Limb (tissue), 2 donors: ENCODE measurements at regions not wholly inside any gene's neighbourhood (a gene's known extent, or its start where the extent isn't known, plus 50 kb on each side); places are given as distances from the start of the nearest gene placed in this dataset.

Source experiments
- DNase-seq, 2 donors: peaks; one replicate each; pipeline ENCODE4 v3.0.0-alpha.2; 2016; ENCODE audit errors: extremely low spot score in 2 of 2

DNA sequence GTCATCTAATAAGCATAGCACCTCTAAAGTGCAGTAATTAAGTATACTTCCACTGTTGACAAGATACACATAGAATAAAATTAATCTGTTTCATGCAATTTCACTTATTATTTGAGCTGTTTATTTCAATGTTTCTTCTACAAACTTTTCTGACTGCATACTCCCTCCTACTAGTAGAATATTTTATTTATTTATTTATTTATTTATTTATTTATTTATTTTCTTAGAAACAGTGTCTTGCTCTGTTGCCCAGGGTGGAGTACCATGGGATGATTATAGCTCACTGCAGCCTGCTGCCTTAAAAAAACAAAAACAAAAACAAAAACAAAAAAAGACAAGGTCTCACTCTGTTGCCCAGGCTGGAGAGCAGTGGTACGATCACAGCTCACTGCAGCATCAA lies 68.4 kb upstream of the KITLG start:
- no peak for DNase-seq

DNA sequence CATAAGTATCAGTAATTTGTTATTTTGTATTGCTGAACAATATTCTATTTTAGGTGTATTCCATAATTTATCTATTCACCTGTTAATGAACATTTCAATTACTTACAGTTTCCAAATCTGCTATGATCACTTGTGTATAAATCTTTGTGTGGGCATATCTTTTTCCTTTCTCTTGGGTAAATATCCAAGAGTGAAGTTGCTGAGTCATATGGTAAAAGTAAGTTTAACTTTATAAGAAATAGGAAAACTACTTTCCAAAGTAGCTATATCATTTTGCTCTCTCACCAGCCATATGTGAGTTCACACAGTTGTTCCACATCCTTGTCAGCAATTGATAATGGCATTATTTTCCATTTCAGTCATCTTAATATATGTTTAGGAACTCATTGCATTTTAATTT lies 66.6 kb upstream of the KITLG start:
- DNase-seq, result no peak

DNA sequence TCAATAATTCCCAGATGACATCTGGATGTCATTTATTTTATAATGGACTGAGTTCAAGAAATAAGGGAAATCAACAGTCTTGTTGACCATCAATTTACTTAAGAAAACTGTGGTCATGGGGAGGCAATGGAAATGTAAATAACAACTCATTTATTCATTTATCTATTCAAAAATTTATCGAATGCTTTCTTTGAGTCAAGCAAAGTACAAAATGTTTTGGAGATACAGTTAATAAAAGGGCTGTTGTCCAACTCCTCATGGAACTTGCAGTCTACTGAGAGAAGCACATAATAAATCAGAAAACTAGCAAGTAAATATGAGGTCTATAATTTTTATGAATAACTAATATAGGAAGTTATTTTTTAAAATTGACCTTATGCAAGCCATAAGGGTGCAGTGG lies 65.5 kb upstream of the KITLG start:
- DNase-seq, result no peak

DNA sequence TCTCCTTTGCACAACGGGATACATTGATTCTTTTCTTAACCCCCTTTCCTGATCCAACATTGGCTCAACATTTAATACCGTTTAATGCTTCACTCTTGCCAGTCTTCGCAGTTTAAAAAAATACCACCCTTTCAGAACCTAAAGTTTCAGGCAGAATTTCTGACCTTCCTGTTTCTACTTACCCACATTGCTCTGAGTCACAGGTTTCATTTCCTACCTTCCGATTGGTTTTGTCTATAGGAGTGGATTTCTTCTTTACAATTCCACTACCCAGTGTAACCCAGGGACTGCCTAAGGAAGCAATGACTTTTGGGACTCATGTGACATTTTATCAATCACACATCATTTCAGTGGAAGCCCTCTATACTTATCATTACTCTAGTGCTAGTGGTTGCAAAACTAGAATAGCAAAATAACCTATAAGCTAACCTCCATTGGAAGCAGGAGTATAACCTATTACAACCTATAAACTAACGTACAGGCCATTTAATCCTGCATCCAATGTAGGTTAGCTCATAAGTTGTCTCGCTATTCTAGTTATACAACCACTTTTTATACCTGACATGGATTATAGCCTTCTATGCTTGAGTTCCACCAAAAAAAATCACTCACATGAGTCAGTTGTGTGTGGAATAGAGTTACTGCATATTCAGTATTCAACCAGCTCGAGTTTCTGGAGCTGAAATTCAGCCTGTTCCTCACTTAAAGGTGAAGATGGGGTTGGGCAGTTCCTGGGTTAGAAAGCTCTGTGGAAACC lies 64.9 kb upstream of the KITLG start:
- no peak for DNase-seq

DNA sequence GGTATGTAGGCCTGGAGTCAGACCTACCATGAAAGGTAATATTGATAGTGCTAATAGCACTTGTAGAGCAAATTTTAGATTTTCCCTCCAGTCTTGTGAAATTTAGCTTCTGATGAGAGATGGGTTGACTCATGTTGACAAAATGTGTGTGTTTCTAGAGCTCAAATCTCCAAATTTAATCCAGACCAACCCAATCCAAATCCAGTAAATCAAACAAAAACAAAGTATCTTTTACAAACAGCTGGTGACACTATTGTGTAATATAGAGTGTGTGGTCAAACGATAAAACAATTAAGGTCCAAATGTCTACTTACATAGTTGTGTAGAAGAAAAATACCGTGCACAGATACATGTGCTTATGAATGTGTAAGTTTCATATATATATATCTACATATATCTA lies 63.4 kb upstream of the KITLG start:
- DNase-seq, result no peak

DNA sequence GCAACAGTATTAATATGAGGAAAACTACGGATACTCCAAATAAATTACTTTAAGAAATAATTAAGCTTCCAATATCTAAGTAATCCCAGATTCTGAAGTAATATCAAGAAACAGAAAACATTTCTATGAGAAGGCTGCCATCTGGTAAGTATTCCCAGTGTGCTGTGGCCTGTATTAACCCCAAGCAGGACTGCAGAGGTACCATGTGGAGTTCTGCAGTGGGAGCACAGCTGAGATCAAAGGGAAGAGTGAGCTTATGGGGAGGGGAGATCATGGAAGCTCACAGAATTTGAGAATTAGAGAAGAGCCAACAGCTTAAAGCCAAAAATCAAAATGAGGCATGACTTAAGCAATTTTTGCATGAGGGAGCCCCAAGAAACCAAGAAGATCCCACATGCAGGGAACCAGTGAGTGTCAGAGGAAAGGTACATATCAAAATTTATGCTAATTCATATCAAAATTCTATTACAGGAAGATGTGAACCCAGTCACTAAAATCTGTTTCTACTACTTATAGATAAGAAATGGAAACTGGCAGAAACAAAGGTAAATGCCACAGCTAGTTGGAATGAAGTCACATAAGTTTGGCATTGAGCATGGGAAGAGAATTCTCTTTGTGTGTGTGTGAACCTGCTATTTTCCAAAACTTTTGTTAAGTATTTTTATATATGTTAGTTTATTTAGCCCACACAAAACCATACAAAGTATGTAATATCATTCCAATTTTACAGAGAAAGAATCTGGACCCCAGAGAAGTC lies 62.6 kb upstream of the KITLG start:
- no peak for DNase-seq

DNA sequence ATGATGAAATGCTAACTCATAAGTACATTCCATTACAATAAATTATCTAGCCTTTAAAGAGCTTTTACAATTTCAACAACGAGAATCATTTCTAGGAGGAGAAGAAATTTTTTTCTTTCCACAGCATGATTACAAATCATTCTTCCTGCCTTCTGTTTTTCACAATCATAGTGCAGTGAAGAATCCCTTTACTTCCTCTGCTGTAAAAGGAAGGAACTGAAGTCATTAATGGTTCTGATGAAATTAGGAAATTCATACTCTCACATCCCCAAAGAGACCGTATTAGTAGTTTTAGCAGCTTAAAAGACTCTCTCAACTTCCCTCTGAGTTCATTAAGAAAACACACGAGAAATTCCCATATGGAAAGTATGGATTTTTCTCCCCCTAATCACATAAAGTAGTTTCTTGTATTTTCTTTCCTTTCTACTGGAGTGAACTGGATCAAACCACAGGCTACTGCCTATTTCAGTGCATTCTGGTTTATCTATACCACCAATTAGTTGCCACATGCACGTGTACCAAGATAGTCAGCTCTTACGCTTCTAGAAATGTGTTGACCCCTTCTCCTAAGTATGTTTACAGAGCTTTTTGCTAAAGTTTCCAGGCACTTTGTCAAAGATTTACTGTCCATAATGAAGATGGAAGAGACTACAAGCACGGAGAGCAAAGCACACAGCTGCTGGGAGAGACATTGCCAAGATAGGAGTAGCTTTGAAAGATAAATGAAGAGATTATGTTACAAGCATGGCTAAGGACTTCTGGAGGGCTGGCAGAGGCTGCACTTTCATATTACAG lies 58.9 kb upstream of the KITLG start:
- peak in 1 of 2 donors; percentile 64 for DNase-seq

DNA sequence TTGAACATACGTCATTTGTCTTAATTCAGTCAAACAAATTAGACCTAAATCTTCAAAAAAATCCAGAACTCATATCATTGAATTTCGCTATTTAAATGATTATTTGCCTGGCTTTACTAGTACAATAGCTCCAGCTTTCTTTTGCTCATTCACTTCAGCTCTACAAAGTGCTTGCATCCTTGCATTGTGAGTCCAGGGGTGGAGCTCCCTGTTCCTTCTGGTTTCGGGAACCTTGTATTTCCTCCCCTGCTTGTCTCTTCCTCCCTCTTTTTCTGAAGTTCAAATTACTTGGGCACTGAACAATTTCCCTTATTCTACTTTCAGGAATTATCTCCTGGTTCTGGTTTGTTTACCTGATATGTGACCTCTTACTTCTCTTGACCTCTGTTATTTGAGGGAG lies 58.1 kb upstream of the KITLG start:
- DNase-seq, result no peak

DNA sequence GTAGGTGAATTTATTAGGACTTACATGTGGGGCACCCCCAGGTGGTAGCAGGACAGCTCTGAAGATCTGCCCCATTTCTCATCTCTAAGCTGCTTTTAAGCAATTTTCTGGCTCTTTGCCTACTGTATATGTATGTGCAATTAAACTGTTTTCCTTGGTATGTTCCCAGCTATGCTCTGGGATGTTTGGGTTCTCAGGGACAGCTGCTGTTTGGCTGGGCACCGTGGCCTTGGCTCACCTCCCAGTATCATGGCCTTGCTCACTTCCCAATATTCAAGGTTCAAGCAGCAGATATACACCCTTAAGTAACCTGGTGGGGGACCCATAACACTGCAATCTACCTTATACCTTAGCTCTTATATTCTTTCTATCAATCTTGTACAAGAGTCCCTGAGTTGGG lies 53.7 kb upstream of the KITLG start:
- DNase-seq, result no peak

DNA sequence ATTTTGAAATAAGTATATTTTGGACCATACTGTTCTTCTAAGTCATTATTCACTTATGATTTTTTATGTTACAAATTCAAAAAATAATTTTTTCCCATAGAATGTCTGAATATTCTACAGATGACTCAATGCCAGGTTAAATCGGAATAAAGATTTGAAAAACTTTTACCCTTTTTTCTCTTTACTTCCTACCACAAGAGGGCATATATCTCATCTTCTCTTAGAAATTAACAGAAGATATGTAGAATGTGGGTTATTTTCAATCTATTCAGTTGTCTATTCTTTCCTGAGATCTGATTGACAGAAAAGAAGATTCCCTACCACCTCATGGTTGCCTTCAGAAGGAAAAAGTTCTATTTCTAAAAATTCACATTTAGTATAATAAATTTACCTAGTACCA lies 53.0 kb upstream of the KITLG start:
- no peak for DNase-seq

DNA sequence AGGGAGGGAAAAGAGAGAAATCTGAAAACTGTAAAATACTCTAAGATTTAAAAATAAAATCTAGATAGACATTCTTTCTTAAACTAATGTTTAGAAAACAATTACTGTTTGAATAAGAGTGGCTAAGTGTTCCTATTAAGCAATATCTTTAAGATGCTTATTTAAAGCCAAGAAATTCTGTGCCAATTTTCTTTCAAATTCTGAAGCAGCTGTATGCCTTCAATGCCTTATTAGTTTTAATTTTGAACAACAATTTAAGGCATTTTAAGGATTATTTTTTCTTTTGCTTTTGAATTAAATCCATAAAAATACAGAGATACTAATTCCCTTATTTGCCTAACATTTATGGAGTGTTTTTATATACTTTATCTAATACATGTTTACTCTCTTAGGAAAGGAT lies 50.3 kb upstream of the KITLG start:
- DNase-seq, result no peak
